Gastrocnemius medialis (tissue), 4 donors: ENCODE measurements at regions not wholly inside any gene's neighbourhood (a gene's known extent, or its start where the extent isn't known, plus 50 kb on each side); places are given as distances from the start of the nearest gene placed in this dataset.

Experiments used
- POLR2A ChIP-seq, 2 donors: fragments of 450-650 bp; IDR thresholded peaks; one replicate each; pipeline ENCODE4 v1.6.1; 2017; ENCODE audit warnings: antibody characterized with exemption in 2 of 2, mild to moderate bottlenecking in 2 of 2, moderate library complexity in 2 of 2
- TF ChIP-seq, protein P1 (sequence below), 5 experiments: fragments of 450-650 bp in 3 of 5; fragments of 200-600 bp in 2 of 5; sonication (generic) in 2 of 5; IDR thresholded peaks in 4 of 5; conservative IDR thresholded peaks in 1 of 5; 1 replicate in 4 of 5; 2 replicates in 1 of 5; pipeline ENCODE4 v1.5.1; 2016 to 2019; ENCODE audit warnings: antibody characterized with exemption in 5 of 5, mild to moderate bottlenecking in 3 of 5, moderate library complexity in 3 of 5

DNA sequence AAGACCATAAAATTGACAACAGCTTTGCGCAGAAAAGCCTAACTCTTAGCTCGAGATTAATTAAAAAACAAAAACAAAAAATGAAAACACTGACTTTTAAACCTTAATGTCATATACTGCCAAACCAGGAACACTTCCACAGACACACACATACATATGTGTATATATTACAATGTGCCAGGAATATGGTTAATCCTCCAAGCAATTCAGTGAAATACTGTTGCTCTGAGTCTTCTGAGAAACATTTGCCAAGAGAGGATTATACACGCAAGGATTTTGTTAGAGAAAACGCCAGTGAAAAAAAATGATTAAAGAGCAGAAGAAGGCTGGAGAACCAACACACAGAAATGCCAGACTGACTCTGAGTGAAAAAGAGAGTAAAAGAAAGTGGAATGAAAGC, 116.7 kb upstream of the CHRM3 start:
- no peak for TF ChIP-seq POLR2A (IDR thresholded peaks at IDR 0.05)
- TF ChIP-seq, protein P1, sequence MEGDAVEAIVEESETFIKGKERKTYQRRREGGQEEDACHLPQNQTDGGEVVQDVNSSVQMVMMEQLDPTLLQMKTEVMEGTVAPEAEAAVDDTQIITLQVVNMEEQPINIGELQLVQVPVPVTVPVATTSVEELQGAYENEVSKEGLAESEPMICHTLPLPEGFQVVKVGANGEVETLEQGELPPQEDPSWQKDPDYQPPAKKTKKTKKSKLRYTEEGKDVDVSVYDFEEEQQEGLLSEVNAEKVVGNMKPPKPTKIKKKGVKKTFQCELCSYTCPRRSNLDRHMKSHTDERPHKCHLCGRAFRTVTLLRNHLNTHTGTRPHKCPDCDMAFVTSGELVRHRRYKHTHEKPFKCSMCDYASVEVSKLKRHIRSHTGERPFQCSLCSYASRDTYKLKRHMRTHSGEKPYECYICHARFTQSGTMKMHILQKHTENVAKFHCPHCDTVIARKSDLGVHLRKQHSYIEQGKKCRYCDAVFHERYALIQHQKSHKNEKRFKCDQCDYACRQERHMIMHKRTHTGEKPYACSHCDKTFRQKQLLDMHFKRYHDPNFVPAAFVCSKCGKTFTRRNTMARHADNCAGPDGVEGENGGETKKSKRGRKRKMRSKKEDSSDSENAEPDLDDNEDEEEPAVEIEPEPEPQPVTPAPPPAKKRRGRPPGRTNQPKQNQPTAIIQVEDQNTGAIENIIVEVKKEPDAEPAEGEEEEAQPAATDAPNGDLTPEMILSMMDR (IDR thresholded peaks at IDR 0.05 in 4 of 5, conservative IDR thresholded peaks at IDR 0.05 in 1 of 5) = no peak
